HepG2 (cell line): ENCODE measurements at regions not wholly inside any gene's neighbourhood (a gene's known extent, or its start where the extent isn't known, plus 50 kb on each side); places are given as distances from the start of the nearest gene placed in this dataset.

Source experiments
- DBP ChIP-seq: sonication (generic); formaldehyde crosslinking; IDR thresholded peaks from 2 replicates; pipeline ENCODE4 v1.4.0; 2020; ENCODE audit warnings: missing genetic modification reagents; ENCODE audit errors: not compliant biosample characterization
- FOSL2 ChIP-seq: sonication (generic); formaldehyde crosslinking; IDR thresholded peaks from 2 replicates; pipeline ENCODE4 v1.4.0; 2020; ENCODE audit warnings: missing genetic modification reagents
- HOXA5 ChIP-seq: sonication (generic); formaldehyde crosslinking; IDR thresholded peaks from 2 replicates; pipeline ENCODE4 v1.4.0; 2020; ENCODE audit warnings: missing genetic modification reagents
- KLF15 ChIP-seq: sonication (generic); formaldehyde crosslinking; IDR thresholded peaks from 2 replicates; pipeline ENCODE4 v1.8.1; 2023; ENCODE audit warnings: borderline replicate concordance, mild to moderate bottlenecking, inconsistent platforms, missing genetic modification reagents, mixed read lengths
- NCOA2 ChIP-seq: sonication (generic); formaldehyde crosslinking; IDR thresholded peaks from 2 replicates; pipeline ENCODE4 v1.8.0; 2022; ENCODE audit warnings: inconsistent platforms
- NFE2 ChIP-seq: sonication (generic); formaldehyde crosslinking; IDR thresholded peaks from 2 replicates; pipeline ENCODE4 v1.4.0; 2020; ENCODE audit warnings: missing genetic modification reagents
- NFIB ChIP-seq: sonication (generic); formaldehyde crosslinking; IDR thresholded peaks from 2 replicates; pipeline ENCODE4 v1.9.0; 2021; ENCODE audit warnings: missing genetic modification reagents, mild to moderate bottlenecking, borderline replicate concordance
- TAF15 ChIP-seq: fragments of 200-400 bp; formaldehyde crosslinking; IDR thresholded peaks from one replicate; pipeline ENCODE4 v1.6.1; 2018; ENCODE audit warnings: mild to moderate bottlenecking, low read depth, low read length; ENCODE audit not compliant: poor library complexity, severe bottlenecking
- TEF ChIP-seq: sonication (generic); formaldehyde crosslinking; IDR thresholded peaks from 2 replicates; pipeline ENCODE4 v1.5.0; 2020; ENCODE audit warnings: missing genetic modification reagents
- THAP7 ChIP-seq: sonication (generic); formaldehyde crosslinking; IDR thresholded peaks from 2 replicates; pipeline ENCODE4 v1.8.1; 2023; ENCODE audit warnings: mild to moderate bottlenecking, missing genetic modification reagents
- XBP1 ChIP-seq: sonication (generic); formaldehyde crosslinking; IDR thresholded peaks from 2 replicates; pipeline ENCODE4 v1.5.0; 2020; ENCODE audit warnings: missing genetic modification reagents
- ZBTB25 ChIP-seq: IDR thresholded peaks from 2 replicates; pipeline ENCODE4 v1.6.1; 2018; ENCODE audit warnings: missing genetic modification reagents
- ZFP90 ChIP-seq: sonication (generic); formaldehyde crosslinking; IDR thresholded peaks from 2 replicates; pipeline ENCODE4 v1.8.0; 2022; ENCODE audit warnings: missing genetic modification reagents, mild to moderate bottlenecking, inconsistent platforms, borderline replicate concordance
- ZKSCAN8 ChIP-seq: IDR thresholded peaks from 2 replicates; pipeline ENCODE4 v1.6.1; 2016; ENCODE audit warnings: borderline replicate concordance, missing genetic modification reagents, missing compliant biosample characterization
- ZNF234 ChIP-seq: sonication (generic); formaldehyde crosslinking; conservative IDR thresholded peaks from 2 replicates; pipeline ENCODE4 v1.5.1; 2020; ENCODE audit warnings: mild to moderate bottlenecking, missing genetic modification reagents
- ZNF350 ChIP-seq: sonication (generic); formaldehyde crosslinking; IDR thresholded peaks from 2 replicates; pipeline ENCODE4 v1.4.0; 2020; ENCODE audit warnings: mild to moderate bottlenecking, low read depth, missing genetic modification reagents, borderline replicate concordance
- ZNF468 ChIP-seq: sonication (generic); formaldehyde crosslinking; IDR thresholded peaks from 2 replicates; pipeline ENCODE4 v1.8.0; 2022; ENCODE audit warnings: mild to moderate bottlenecking, moderate library complexity, missing genetic modification reagents
- ZNF766 ChIP-seq: sonication (generic); formaldehyde crosslinking; IDR thresholded peaks from 2 replicates; pipeline ENCODE4 v1.5.0; 2020; ENCODE audit warnings: missing genetic modification reagents, borderline replicate concordance
- ZNF784 ChIP-seq: sonication (generic); formaldehyde crosslinking; IDR thresholded peaks from 2 replicates; pipeline ENCODE4 v1.5.1; 2020; ENCODE audit warnings: missing genetic modification reagents, mild to moderate bottlenecking, borderline replicate concordance
- ZSCAN9 ChIP-seq: IDR thresholded peaks from 2 replicates; pipeline ENCODE4 v1.6.1; 2016; ENCODE audit warnings: borderline replicate concordance
- TF ChIP-seq, protein P1 (sequence below): sonication (generic); formaldehyde crosslinking; IDR thresholded peaks from 2 replicates; pipeline ENCODE4 v1.9.0; 2021; ENCODE audit warnings: missing genetic modification reagents, mild to moderate bottlenecking, borderline replicate concordance
- TF ChIP-seq, protein P2 (sequence below): sonication (generic); formaldehyde crosslinking; IDR thresholded peaks from 2 replicates; pipeline ENCODE4 v1.8.0; 2022; ENCODE audit warnings: mild to moderate bottlenecking, missing genetic modification reagents

- TF ChIP-seq, protein P1, sequence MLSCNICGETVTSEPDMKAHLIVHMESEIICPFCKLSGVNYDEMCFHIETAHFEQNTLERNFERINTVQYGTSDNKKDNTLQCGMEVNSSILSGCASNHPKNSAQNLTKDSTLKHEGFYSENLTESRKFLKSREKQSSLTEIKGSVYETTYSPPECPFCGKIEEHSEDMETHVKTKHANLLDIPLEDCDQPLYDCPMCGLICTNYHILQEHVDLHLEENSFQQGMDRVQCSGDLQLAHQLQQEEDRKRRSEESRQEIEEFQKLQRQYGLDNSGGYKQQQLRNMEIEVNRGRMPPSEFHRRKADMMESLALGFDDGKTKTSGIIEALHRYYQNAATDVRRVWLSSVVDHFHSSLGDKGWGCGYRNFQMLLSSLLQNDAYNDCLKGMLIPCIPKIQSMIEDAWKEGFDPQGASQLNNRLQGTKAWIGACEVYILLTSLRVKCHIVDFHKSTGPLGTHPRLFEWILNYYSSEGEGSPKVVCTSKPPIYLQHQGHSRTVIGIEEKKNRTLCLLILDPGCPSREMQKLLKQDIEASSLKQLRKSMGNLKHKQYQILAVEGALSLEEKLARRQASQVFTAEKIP, result no peak
- TF ChIP-seq TEF (CRISPR knock-in tag), result no peak
- no peak for TF ChIP-seq ZNF766 (CRISPR knock-in tag)
- TF ChIP-seq NCOA2, result peak; percentile 93
- TF ChIP-seq ZSCAN9 (CRISPR knock-in tag), result peak; percentile 54; the same call in 1 of the 2 replicates
- no peak for TF ChIP-seq XBP1
- peak; percentile 76 for TF ChIP-seq FOSL2 (CRISPR knock-in tag)
- TF ChIP-seq NFIB (CRISPR knock-in tag), result no peak
- TF ChIP-seq ZKSCAN8 (CRISPR knock-in tag), result peak; percentile 44; the same call in 1 of the 2 replicates
- no peak for TF ChIP-seq NFE2 (CRISPR knock-in tag)
- TF ChIP-seq ZFP90, result no peak
- no peak for TF ChIP-seq ZNF784 (CRISPR knock-in tag)
- no peak for TF ChIP-seq ZNF234 (CRISPR knock-in tag)
- peak; percentile 40; the same call in 1 of the 2 replicates for TF ChIP-seq HOXA5
- TF ChIP-seq TAF15, result no peak
- TF ChIP-seq ZNF468, result no peak
- TF ChIP-seq ZNF350 (CRISPR knock-in tag), result no peak
- TF ChIP-seq, protein P2, sequence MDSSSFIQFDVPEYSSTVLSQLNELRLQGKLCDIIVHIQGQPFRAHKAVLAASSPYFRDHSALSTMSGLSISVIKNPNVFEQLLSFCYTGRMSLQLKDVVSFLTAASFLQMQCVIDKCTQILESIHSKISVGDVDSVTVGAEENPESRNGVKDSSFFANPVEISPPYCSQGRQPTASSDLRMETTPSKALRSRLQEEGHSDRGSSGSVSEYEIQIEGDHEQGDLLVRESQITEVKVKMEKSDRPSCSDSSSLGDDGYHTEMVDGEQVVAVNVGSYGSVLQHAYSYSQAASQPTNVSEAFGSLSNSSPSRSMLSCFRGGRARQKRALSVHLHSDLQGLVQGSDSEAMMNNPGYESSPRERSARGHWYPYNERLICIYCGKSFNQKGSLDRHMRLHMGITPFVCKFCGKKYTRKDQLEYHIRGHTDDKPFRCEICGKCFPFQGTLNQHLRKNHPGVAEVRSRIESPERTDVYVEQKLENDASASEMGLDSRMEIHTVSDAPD (CRISPR knock-in tag), result no peak
- TF ChIP-seq ZBTB25, result peak; percentile 78
- TF ChIP-seq KLF15 (CRISPR knock-in tag), result no peak
- TF ChIP-seq DBP (CRISPR knock-in tag), result no peak
- TF ChIP-seq THAP7 (CRISPR knock-in tag), result no peak
Observed at GRCh38 chr7:12941512-12941911, 254.1 kb downstream of the ARL4A start (continued).
